KMS-11 (cell line): ENCODE measurements at regions not wholly inside any gene's neighbourhood (a gene's known extent, or its start where the extent isn't known, plus 50 kb on each side); places are given as distances from the start of the nearest gene placed in this dataset.
A peak's percentile ranks its signal among the peaks of the same experiment; 100 is the strongest.

Experiments
- H2AFZ ChIP-seq: fragments of 200-600 bp; sonication (generic); 2 replicates; pipeline ENCODE4 v1.6.1; 2016; ENCODE audit warnings: antibody characterized with exemption, mixed run types, low read depth
- H3K27ac ChIP-seq: fragments of 200-600 bp; sonication (generic); 2 replicates; pipeline ENCODE4 v1.6.1; 2016; ENCODE audit warnings: mild to moderate bottlenecking, mixed run types
- H3K27me3 ChIP-seq: fragments of 200-600 bp; sonication (generic); 2 replicates; pipeline ENCODE4 v1.6.1; 2017; ENCODE audit warnings: mild to moderate bottlenecking, low read depth, mixed run types, moderate library complexity; ENCODE audit not compliant: insufficient read depth
- H3K36me3 ChIP-seq: fragments of 200-600 bp; sonication (generic); 2 replicates; pipeline ENCODE4 v1.6.1; 2017; ENCODE audit warnings: mild to moderate bottlenecking, mixed run types; ENCODE audit not compliant: insufficient read depth
- H3K4me1 ChIP-seq: fragments of 200-600 bp; sonication (generic); 2 replicates; pipeline ENCODE4 v1.6.1; 2016; ENCODE audit warnings: mild to moderate bottlenecking, low read depth, mixed run types; ENCODE audit not compliant: poor library complexity, severe bottlenecking
- H3K4me2 ChIP-seq: fragments of 200-600 bp; sonication (generic); 2 replicates; pipeline ENCODE4 v1.7.0; 2016; ENCODE audit warnings: mild to moderate bottlenecking, mixed run types
- H3K4me3 ChIP-seq: fragments of 200-600 bp; sonication (generic); IDR thresholded peaks from 2 replicates; pipeline ENCODE4 v1.6.1; 2017; ENCODE audit warnings: low read depth, low read length, mixed read lengths; ENCODE audit not compliant: insufficient read depth
- H3K79me2 ChIP-seq: fragments of 200-600 bp; sonication (generic); 2 replicates; pipeline ENCODE4 v1.6.1; 2016; ENCODE audit warnings: low read depth, mixed run types; ENCODE audit not compliant: insufficient read depth
- H3K9ac ChIP-seq: fragments of 200-600 bp; sonication (generic); 2 replicates; pipeline ENCODE4 v1.6.1; 2016; ENCODE audit warnings: mild to moderate bottlenecking, mixed run types
- H4K20me1 ChIP-seq: fragments of 200-600 bp; sonication (generic); 2 replicates; pipeline ENCODE4 v1.6.1; 2016; ENCODE audit warnings: mild to moderate bottlenecking, mixed run types; ENCODE audit not compliant: insufficient read depth
- CTCF ChIP-seq: fragments of 200-600 bp; sonication (generic); conservative IDR thresholded peaks from 2 replicates; pipeline ENCODE4 v1.6.1; 2017; ENCODE audit warnings: low read depth, mild to moderate bottlenecking, antibody characterized with exemption, low read length, moderate library complexity, mixed read lengths

- no peaks in the 10 kb centered on the region for H3K79me2 ChIP-seq
- H3K4me1 ChIP-seq: no peaks in the 10 kb centered on the region
- H3K36me3 ChIP-seq: no peaks in the 10 kb centered on the region
- no peak overlapping the region for H3K4me3 ChIP-seq
- H3K27ac ChIP-seq: no peak overlapping the region
- no peaks in the 10 kb centered on the region for H3K27me3 ChIP-seq
- H2AFZ ChIP-seq: no peak overlapping the region
- H3K4me2 ChIP-seq: no peak overlapping the region
- no peak overlapping the region for H3K9ac ChIP-seq
- TF ChIP-seq CTCF: peak; percentile 54
- H4K20me1 ChIP-seq: no peaks in the 10 kb centered on the region
Measured at GRCh38 chr3:161925749-161926360, 429.2 kb downstream of the OTOL1 start.

GRCh38 chr3:161927131-161927530 lies 430.5 kb downstream of the OTOL1 start:
- H3K27ac ChIP-seq: no peak overlapping the region
- no peaks in the 10 kb centered on the region for H4K20me1 ChIP-seq
- no peak overlapping the region for H3K4me3 ChIP-seq
- H3K4me1 ChIP-seq: no peaks in the 10 kb centered on the region
- no peak overlapping the region for H2AFZ ChIP-seq
- no peak overlapping the region for H3K4me2 ChIP-seq
- no peaks in the 10 kb centered on the region for H3K79me2 ChIP-seq
- H3K27me3 ChIP-seq: no peaks in the 10 kb centered on the region
- no peaks in the 10 kb centered on the region for H3K36me3 ChIP-seq
- no peak overlapping the region for H3K9ac ChIP-seq
- TF ChIP-seq CTCF: no peak

GRCh38 chr3:161939918-161940620 lies 443.5 kb downstream of the OTOL1 start:
- no peak for TF ChIP-seq CTCF
- no peak overlapping the region for H2AFZ ChIP-seq
- no peak overlapping the region for H3K4me3 ChIP-seq
- H3K4me2 ChIP-seq: no peak overlapping the region
- no peaks in the 10 kb centered on the region for H3K27me3 ChIP-seq
- no peak overlapping the region for H3K9ac ChIP-seq
- no peaks in the 10 kb centered on the region for H4K20me1 ChIP-seq
- no peaks in the 10 kb centered on the region for H3K36me3 ChIP-seq
- no peak overlapping the region for H3K27ac ChIP-seq
- H3K79me2 ChIP-seq: no peaks in the 10 kb centered on the region
- no peaks in the 10 kb centered on the region for H3K4me1 ChIP-seq

- H3K9ac ChIP-seq: no peak overlapping the region
- H3K27me3 ChIP-seq: no peaks in the 10 kb centered on the region
- H3K4me3 ChIP-seq: no peak overlapping the region
- no peak for TF ChIP-seq CTCF
- H2AFZ ChIP-seq: no peak overlapping the region
- no peaks in the 10 kb centered on the region for H4K20me1 ChIP-seq
- H3K27ac ChIP-seq: no peak overlapping the region
- no peak overlapping the region for H3K4me2 ChIP-seq
- no peaks in the 10 kb centered on the region for H3K36me3 ChIP-seq
- H3K79me2 ChIP-seq: no peaks in the 10 kb centered on the region
- no peaks in the 10 kb centered on the region for H3K4me1 ChIP-seq
Measured at GRCh38 chr3:161940621-161940965, 444.0 kb downstream of the OTOL1 start.
